H1 (cell line): ENCODE measurements at regions not wholly inside any gene's neighbourhood (a gene's known extent, or its start where the extent isn't known, plus 50 kb on each side); places are given as distances from the start of the nearest gene placed in this dataset.

Experiments
- CTCF ChIA-PET: fragments of 300-600 bp; sonication (Branson Sonifier 250); formaldehyde crosslinking; loops from one replicate; lab custom pipeline; 2021; ENCODE audit not compliant: partially characterized antibody; lab: Charles Lee
- POLR2A ChIA-PET: fragments of 300-600 bp; sonication (Branson Sonifier 250); formaldehyde crosslinking; loops from one replicate; lab custom pipeline; 2021; ENCODE audit warnings: inconsistent platforms; ENCODE audit not compliant: partially characterized antibody; lab: Charles Lee
- DNase-seq, 2 experiments: peaks; one replicate each; pipeline versions ENCODE4 v3.0.0 to v3.0.0-alpha.2; 2010 to 2022; ENCODE audit warnings: low spot score in 2 of 2, low read depth in 1 of 2, mixed read lengths in 1 of 2
- FAIRE-seq: peaks from 2 replicates; lab custom pipeline; 2011; peaks lifted over from hg19 to GRCh38; lab: Jason Lieb, UNC
- H2AFZ ChIP-seq: 2 replicates; pipeline ENCODE4 v1.8.1; 2012; ENCODE audit warnings: low read length, inconsistent platforms
- H2AK5ac ChIP-seq: 2 replicates; pipeline ENCODE4 v1.6.1; 2013; ENCODE audit warnings: low read depth, low read length
- H2BK120ac ChIP-seq: replicated peaks from 2 replicates; pipeline ENCODE3; 2013; ENCODE audit warnings: low read depth, low read length, inconsistent platforms
- H2BK12ac ChIP-seq: 2 replicates; pipeline ENCODE4 v1.6.1; 2013; ENCODE audit warnings: low read depth, low read length
- H2BK15ac ChIP-seq: 2 replicates; pipeline ENCODE4 v1.6.1; 2013; ENCODE audit warnings: low read length
- H2BK20ac ChIP-seq: 2 replicates; pipeline ENCODE4 v1.6.1; 2013; ENCODE audit warnings: low read length
- H2BK5ac ChIP-seq: 2 replicates; pipeline ENCODE4 v1.6.1; 2013; ENCODE audit warnings: low read depth, low read length
- H3K14ac ChIP-seq: 2 replicates; pipeline ENCODE4 v1.6.1; 2013; ENCODE audit warnings: inconsistent platforms; ENCODE audit not compliant: insufficient read length
- H3K18ac ChIP-seq: 2 replicates; pipeline ENCODE4 v1.6.1; 2013; ENCODE audit warnings: low read length; ENCODE audit errors: extremely low read depth
- H3K23ac ChIP-seq: 2 replicates; pipeline ENCODE4 v1.6.1; 2013; ENCODE audit warnings: inconsistent platforms; ENCODE audit not compliant: insufficient read length
- H3K23me2 ChIP-seq: 2 replicates; pipeline ENCODE4 v1.6.1; 2013; ENCODE audit warnings: low read depth, low read length
- H3K27ac ChIP-seq: 2 replicates; pipeline ENCODE4 v1.6.1; 2011; ENCODE audit warnings: low read depth, low read length, inconsistent platforms
- H3K27me3 ChIP-seq, 4 experiments: replicated peaks in 1 of 4; 1 replicate in 1 of 4; 2 replicates in 3 of 4; pipeline versions ENCODE4 v1.6.1 to v1.8.1; 2011 to 2013; ENCODE audit warnings: low read length in 3 of 4, mild to moderate bottlenecking in 3 of 4, inconsistent platforms in 2 of 4, mixed read lengths in 2 of 4, moderate library complexity in 1 of 4; ENCODE audit not compliant: control insufficient read depth in 3 of 4, insufficient read depth in 3 of 4; ENCODE audit errors: extremely low read depth in 1 of 4
- H3K36me3 ChIP-seq, 4 experiments: 2 replicates each; pipeline versions ENCODE4 v1.6.1 to v1.8.1; 2011 to 2013; ENCODE audit warnings: mild to moderate bottlenecking in 4 of 4, low read length in 3 of 4, moderate library complexity in 2 of 4, control low read depth in 1 of 4, inconsistent platforms in 1 of 4; ENCODE audit not compliant: insufficient read depth in 4 of 4, control insufficient read depth in 2 of 4
- H3K4ac ChIP-seq: replicated peaks from 2 replicates; pipeline ENCODE3; 2013; ENCODE audit warnings: low read length, low read depth, mixed read lengths, inconsistent platforms; ENCODE audit not compliant: insufficient read length
- H3K4me1 ChIP-seq, 4 experiments: replicated peaks in 1 of 4; 1 replicate in 1 of 4; 2 replicates in 3 of 4; pipeline versions ENCODE4 v1.6.1 to v1.8.1; 2011 to 2013; ENCODE audit warnings: low read length in 3 of 4, inconsistent platforms in 2 of 4, mixed read lengths in 1 of 4; ENCODE audit not compliant: insufficient read depth in 4 of 4, control insufficient read depth in 3 of 4
- H3K4me2 ChIP-seq, 2 experiments: 2 replicates each; pipeline versions ENCODE4 v1.6.1 to v1.8.1; 2011 to 2013; ENCODE audit warnings: low read depth in 2 of 2, low read length in 2 of 2, control low read depth in 1 of 2, inconsistent platforms in 1 of 2, mild to moderate bottlenecking in 1 of 2; ENCODE audit not compliant: insufficient read depth in 1 of 2
- H3K4me3 ChIP-seq, 4 experiments: fragments of 200-600, 300-600 bp in 1 of 4; sonication (generic), shearing (Covaris generic), sonication (Bioruptor Twin) in 1 of 4; 2 replicates each; pipeline versions ENCODE4 v1.5.1 to v1.8.1; 2011 to 2016; ENCODE audit warnings: low read length in 4 of 4, low read depth in 3 of 4, control low read depth in 2 of 4, inconsistent platforms in 2 of 4, mild to moderate bottlenecking in 2 of 4, mixed read lengths in 1 of 4, moderate library complexity in 1 of 4; ENCODE audit not compliant: insufficient read depth in 2 of 4; ENCODE audit errors: extremely low read depth in 1 of 4
- H3K56ac ChIP-seq: replicated peaks from 2 replicates; pipeline ENCODE3; 2013; ENCODE audit warnings: low read depth, mild to moderate bottlenecking, mixed read lengths, low read length, inconsistent platforms; ENCODE audit not compliant: insufficient read length
- H3K79me1 ChIP-seq: 2 replicates; pipeline ENCODE4 v1.6.1; 2013; ENCODE audit warnings: low read depth, low read length, control low read depth
- H3K79me2 ChIP-seq, 2 experiments: 2 replicates each; pipeline versions ENCODE4 v1.6.1 to v1.8.1; 2012 to 2013; ENCODE audit warnings: low read length in 2 of 2, mild to moderate bottlenecking in 2 of 2, inconsistent platforms in 1 of 2; ENCODE audit not compliant: insufficient read depth in 2 of 2, control insufficient read depth in 1 of 2
- H3K9ac ChIP-seq, 4 experiments: replicated peaks in 1 of 4; 1 replicate in 1 of 4; 2 replicates in 3 of 4; pipeline versions ENCODE4 v1.6.1 to v1.8.1; 2011 to 2013; ENCODE audit warnings: low read depth in 3 of 4, low read length in 3 of 4, control low read depth in 2 of 4, mild to moderate bottlenecking in 2 of 4, moderate library complexity in 2 of 4, inconsistent platforms in 1 of 4; ENCODE audit errors: extremely low read depth in 1 of 4
- H3K9me3 ChIP-seq, 2 experiments: 2 replicates each; pipeline versions ENCODE4 v1.6.1 to v1.8.1; 2012 to 2013; ENCODE audit warnings: mild to moderate bottlenecking in 2 of 2, moderate library complexity in 2 of 2, control low read depth in 1 of 2, inconsistent platforms in 1 of 2, low read depth in 1 of 2, low read length in 1 of 2, mixed read lengths in 1 of 2; ENCODE audit not compliant: insufficient read depth in 2 of 2
- H4K20me1 ChIP-seq, 2 experiments: replicated peaks in 1 of 2; 2 replicates each; pipeline versions ENCODE3 to v1.8.1; 2011 to 2013; ENCODE audit warnings: inconsistent platforms in 2 of 2, low read length in 2 of 2, mild to moderate bottlenecking in 1 of 2; ENCODE audit not compliant: insufficient read depth in 2 of 2, control insufficient read depth in 1 of 2
- H4K5ac ChIP-seq: 2 replicates; pipeline ENCODE4 v1.6.1; 2013; ENCODE audit warnings: low read length, low read depth, mixed read lengths, inconsistent platforms; ENCODE audit not compliant: insufficient read length
- H4K8ac ChIP-seq: 2 replicates; pipeline ENCODE4 v1.8.0; 2013; ENCODE audit warnings: mild to moderate bottlenecking, moderate library complexity, low read length, inconsistent platforms; ENCODE audit not compliant: insufficient read depth; ENCODE audit errors: extremely low read depth
- H4K91ac ChIP-seq: replicated peaks from 2 replicates; pipeline ENCODE3; 2013; ENCODE audit warnings: low read length, mixed read lengths, inconsistent platforms; ENCODE audit not compliant: insufficient read length
- ASH2L ChIP-seq: fragments of 200-600, 300-600 bp; sonication (generic); IDR thresholded peaks from one replicate; pipeline ENCODE4 v1.7.1; 2017; ENCODE audit warnings: low read length
- ATF3 ChIP-seq: IDR thresholded peaks from 2 replicates; pipeline ENCODE4 v1.6.1; 2011; ENCODE audit warnings: low read depth, mild to moderate bottlenecking, low read length; ENCODE audit not compliant: insufficient read depth
- CBX5 ChIP-seq: fragments of 300-800, 300-1000 bp; sonication (generic); IDR thresholded peaks from 2 replicates; pipeline ENCODE4 v1.7.1; 2016; ENCODE audit warnings: antibody characterized with exemption, low read length, low read depth
- CHD1 ChIP-seq: IDR thresholded peaks from 2 replicates; pipeline ENCODE4 v1.6.1; 2012; ENCODE audit warnings: low read depth, low read length, improper control_type of control experiment
- CTBP2 ChIP-seq: IDR thresholded peaks from 2 replicates; pipeline ENCODE4 v1.7.0; 2011; ENCODE audit warnings: borderline replicate concordance, mild to moderate bottlenecking, moderate library complexity, mixed read lengths, low read length; ENCODE audit not compliant: insufficient read depth, insufficient read length
- E2F6 ChIP-seq: IDR thresholded peaks from 2 replicates; pipeline ENCODE4 v1.6.1; 2012; ENCODE audit warnings: inconsistent platforms
- HDAC2 ChIP-seq, 2 experiments: fragments of 300-600 bp in 1 of 2; sonication (generic) in 1 of 2; IDR thresholded peaks; 2 replicates each; pipeline ENCODE4 v1.6.1; 2011 to 2012; ENCODE audit warnings: low read depth in 2 of 2, low read length in 2 of 2, mild to moderate bottlenecking in 2 of 2, moderate library complexity in 2 of 2, borderline replicate concordance in 1 of 2, inconsistent platforms in 1 of 2
- SIRT6 ChIP-seq: IDR thresholded peaks from one replicate; pipeline ENCODE4 v1.7.1; 2012; ENCODE audit warnings: low read length, inconsistent platforms
- SP1 ChIP-seq: IDR thresholded peaks from 2 replicates; pipeline ENCODE4 v1.6.1; 2011; ENCODE audit warnings: low read depth, low read length
- SP4 ChIP-seq: IDR thresholded peaks from 2 replicates; pipeline ENCODE4 v1.6.1; 2012; ENCODE audit warnings: low read length, inconsistent platforms
- SUZ12 ChIP-seq: fragments of 200-600 bp; sonication (generic); IDR thresholded peaks from 2 replicates; pipeline ENCODE4 v1.6.1; 2012; ENCODE audit warnings: mild to moderate bottlenecking, inconsistent platforms, low read length, moderate library complexity, mixed read lengths
- TAF1 ChIP-seq: IDR thresholded peaks from 2 replicates; pipeline ENCODE4 v1.6.1; 2011; ENCODE audit warnings: mild to moderate bottlenecking, low read depth, low read length
- WGBS, 2 experiments: shearing (Covaris generic) in 1 of 2; methylation state at CpG; one replicate each; pipeline versions ENCODE4 v1.1.6 to v1.1.7; 2013 to 2015; ENCODE audit warnings: low lambda C conversion rate in 2 of 2, mixed read lengths in 2 of 2, inconsistent platforms in 1 of 2, low coverage in 1 of 2, missing lambda C conversion rate in 1 of 2; ENCODE audit not compliant: insufficient replicate concordance in 2 of 2, insufficient coverage in 1 of 2, insufficient read length in 1 of 2; ENCODE audit errors: extremely low coverage in 1 of 2, missing lambda C conversion rate in 1 of 2; 5-methylcytosine and 5-hydroxymethylcytosine counted together

- Histone ChIP-seq H3K14ac (no peak overlapping the region), H2BK20ac (no peak overlapping the region), H3K9ac (no peak overlapping the region), H4K5ac (no peak overlapping the region), H3K4ac (no peak overlapping the region), H2BK5ac (no peak overlapping the region), H3K23ac (no peak overlapping the region), H3K27ac (no peak overlapping the region), H3K9me3 (no peaks in the 10 kb centered on the region), H3K56ac (no peak overlapping the region), H2BK12ac (no peak overlapping the region), H3K18ac (no peak overlapping the region), H3K4me2 (no peak overlapping the region), H3K79me1 (no peaks in the 10 kb centered on the region), H2BK15ac (no peak overlapping the region), H3K79me2 (no peaks in the 10 kb centered on the region), H4K20me1 (no peaks in the 10 kb centered on the region), H3K27me3 (no peaks in the 10 kb centered on the region), H2BK120ac (no peak overlapping the region), H2AK5ac (no peak overlapping the region), H3K23me2 (no peaks in the 10 kb centered on the region), H4K8ac (no peak overlapping the region), H3K4me1 (peaks cover 0 to 4% (median 1%) of the 10 kb centered on the region in 4 experiments; a peak in 3 of 7 replicates), H3K4me3 (no peak overlapping the region), H4K91ac (no peak overlapping the region), H3K36me3 (no peaks in the 10 kb centered on the region), H2AFZ (no peak overlapping the region)
- FAIRE-seq (no peak), DNase-seq (no peak)
- WGBS, 2 experiments = 74% methylated on average over 2 of the region's 2 CpGs; no CpG with 5 or more reads in 1 of the 2 experiments
- ChIA-PET POLR2A (no interaction called here), CTCF (no interaction called here)
- TF ChIP-seq CBX5 = no peak
- TF ChIP-seq SP1 = no peak
- no peak for TF ChIP-seq E2F6
- no peak for TF ChIP-seq ATF3
- no peak for TF ChIP-seq CTBP2
- TF ChIP-seq SP4 = no peak
- no peak for TF ChIP-seq SUZ12
- TF ChIP-seq TAF1 = no peak
- TF ChIP-seq CHD1 = no peak
- no peak for TF ChIP-seq SIRT6
- TF ChIP-seq ASH2L = no peak
- no peak for TF ChIP-seq HDAC2 (IDR thresholded peaks at IDR 0.05; ENCODE audit: borderline replicate concordance in 1 of 2, low read depth in 2 of 2, low read length in 2 of 2)
Observed at GRCh38 chr13:86510792-86511191, 711.6 kb upstream of the SLITRK6 start.
